GM19240 (cell line): ENCODE measurements at regions not wholly inside any gene's neighbourhood (a gene's known extent, or its start where the extent isn't known, plus 50 kb on each side); places are given as distances from the start of the nearest gene placed in this dataset.
"Not testable (repeated sequence)": the region's sequence is repeated elsewhere in the genome, so short reads cannot be mapped to it uniquely, and the experiment has no call there.

Experiments used
- DNase-seq: peaks from one replicate; pipeline ENCODE4 v3.0.0; 2011; ENCODE audit warnings: low spot score; ENCODE audit not compliant: insufficient read length

GRCh38 chr1:30660241-30660640, 63.1 kb downstream of the MATN1 start:
- no peak for DNase-seq

GRCh38 chr1:30659702-30660101, 63.7 kb downstream of the MATN1 start:
- no peak for DNase-seq

- DNase-seq, result not testable (repeated sequence)
These were observed 65.0 kb downstream of the MATN1 start for GRCh38 chr1:30658375-30658774.

- no peak for DNase-seq
These were observed 65.4 kb downstream of the MATN1 start for GRCh38 chr1:30658014-30658336.

GRCh38 chr1:30657131-30658013, 66.0 kb downstream of the MATN1 start:
- no peak for DNase-seq

GRCh38 chr1:30656171-30656940, 67.0 kb downstream of the MATN1 start:
- no peak for DNase-seq

GRCh38 chr1:30655672-30656071, 67.7 kb downstream of the MATN1 start:
- DNase-seq, result no peak

GRCh38 chr1:30654188-30654587, 69.2 kb downstream of the MATN1 start:
- DNase-seq, result no peak

GRCh38 chr1:30652152-30652841, 71.1 kb downstream of the MATN1 start:
- DNase-seq, result no peak

GRCh38 chr1:30651395-30651794, 72.0 kb downstream of the MATN1 start:
- DNase-seq, result not testable (repeated sequence)

- DNase-seq, result no peak
These were observed 72.4 kb downstream of the MATN1 start for GRCh38 chr1:30650968-30651320.

- no peak for DNase-seq
These were observed 73.1 kb downstream of the MATN1 start for GRCh38 chr1:30650038-30650967.

- DNase-seq, result no peak
These were observed 73.9 kb downstream of the MATN1 start for GRCh38 chr1:30649321-30649991.

GRCh38 chr1:30648408-30649000, 74.9 kb downstream of the MATN1 start:
- DNase-seq, result no peak

- no peak for DNase-seq
These were observed 77.6 kb downstream of the MATN1 start for GRCh38 chr1:30645807-30646206.

GRCh38 chr1:30642391-30643120, 80.8 kb downstream of the MATN1 start:
- no peak for DNase-seq

GRCh38 chr1:30641572-30642353, 81.6 kb downstream of the MATN1 start:
- no peak for DNase-seq

GRCh38 chr1:30639881-30640452, 83.4 kb downstream of the MATN1 start:
- no peak for DNase-seq
